ENCODE measurements at regions not wholly inside any gene's neighbourhood (a gene's known extent, or its start where the extent isn't known, plus 50 kb on each side); places are given as distances from the start of the nearest gene placed in this dataset.
"Not testable (repeated sequence)": the region's sequence is repeated elsewhere in the genome, so short reads cannot be mapped to it uniquely, and the experiment has no call there.

DNA sequence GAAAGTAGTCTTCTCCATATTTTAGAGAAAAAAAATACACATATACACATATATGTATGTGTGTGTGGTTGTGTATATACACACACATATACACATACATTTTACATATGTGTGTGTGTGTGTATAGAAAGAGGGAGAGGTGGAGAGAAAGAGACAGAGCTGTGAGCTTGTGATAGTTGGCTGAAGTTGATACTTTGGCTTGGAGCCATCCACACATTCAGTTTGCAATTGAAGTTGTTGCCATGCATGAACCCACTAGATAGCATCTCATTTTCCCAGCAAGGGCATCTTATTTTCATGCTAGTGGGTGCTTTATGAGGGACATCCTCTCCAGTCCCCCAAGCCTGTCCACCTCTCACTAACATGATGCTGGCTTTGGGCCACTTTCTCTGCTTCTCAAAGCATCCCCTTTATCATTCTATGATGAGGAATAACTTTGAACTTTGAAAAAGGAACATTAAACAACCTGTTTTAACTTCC, 228.6 kb downstream of the ZNF621 start:
- no peak for DNase-seq (ENCODE audit: low read depth in 2 of 2)

GRCh38 chr3:40753951-40754350, 229.2 kb downstream of the ZNF621 start:
- no peak for DNase-seq (ENCODE audit: low read depth in 2 of 2)

- no peak for DNase-seq (ENCODE audit: low read depth in 2 of 2)
Measured at GRCh38 chr3:40754994-40755393, 230.2 kb downstream of the ZNF621 start.

DNA sequence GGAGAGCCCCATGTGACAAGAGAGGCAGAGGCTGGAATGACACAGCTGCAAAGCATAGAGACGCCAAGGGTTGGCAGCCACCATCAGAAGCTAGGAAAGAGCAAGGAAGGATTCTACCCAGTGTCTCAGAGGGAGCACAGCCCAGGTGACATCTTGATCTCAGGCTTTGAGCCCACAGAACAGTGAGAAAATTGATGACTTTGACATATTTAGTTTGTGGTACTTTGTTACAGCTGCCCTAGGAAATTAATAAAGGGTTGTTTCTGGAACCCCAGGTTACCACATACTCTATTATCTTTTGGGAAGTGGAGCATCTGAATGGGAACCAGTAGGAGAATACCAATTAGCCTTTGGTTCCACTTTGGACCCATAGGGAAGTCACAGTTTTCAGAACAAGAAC, 231.7 kb downstream of the ZNF621 start:
- DNase-seq (ENCODE audit: low read depth in 2 of 2), result no peak

DNA sequence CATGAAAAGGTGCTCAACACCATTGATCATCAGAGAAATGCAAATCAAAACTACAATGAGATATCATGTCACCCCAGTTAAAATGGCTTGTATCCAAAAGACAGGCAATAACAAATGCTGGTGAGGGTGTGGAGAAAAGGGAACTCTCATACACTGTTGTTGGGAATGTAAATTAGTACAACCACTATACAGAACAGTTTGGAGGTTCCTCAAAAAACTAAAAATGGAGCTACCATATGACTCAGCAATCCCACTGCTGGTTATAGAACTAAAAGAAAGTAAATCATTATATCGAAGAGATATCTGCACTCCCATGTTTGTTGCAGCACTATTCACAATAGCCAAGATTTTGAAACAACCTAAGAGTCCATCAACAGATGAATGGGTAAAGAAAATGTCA, 238.0 kb downstream of the ZNF621 start:
- not testable (repeated sequence) for DNase-seq (ENCODE audit: low read depth in 2 of 2)

GRCh38 chr3:40763807-40764206, 239.0 kb downstream of the ZNF621 start:
- no peak for DNase-seq (ENCODE audit: low read depth in 2 of 2)

GRCh38 chr3:40764747-40765146, 240.0 kb downstream of the ZNF621 start:
- DNase-seq (ENCODE audit: low read depth in 2 of 2), result no peak

DNA sequence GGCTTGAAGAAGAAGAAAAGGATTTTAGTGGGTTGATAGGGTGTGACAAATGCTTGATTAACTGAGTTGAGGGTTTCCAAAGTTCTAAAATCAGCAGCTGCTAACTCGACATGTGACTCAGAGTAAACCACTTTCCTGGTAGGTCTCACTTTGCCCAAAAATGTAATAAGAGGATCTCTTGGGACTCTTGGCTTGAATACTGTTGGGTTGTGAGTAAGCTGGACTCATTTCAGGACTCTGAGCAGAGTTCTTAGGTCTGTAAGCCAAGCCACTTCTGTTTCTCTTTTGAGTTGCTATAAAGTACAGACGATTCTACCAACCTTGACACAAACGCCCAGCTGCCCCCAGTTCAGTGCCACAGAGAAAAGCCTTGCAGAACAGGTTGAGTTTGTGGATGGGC, 241.1 kb downstream of the ZNF621 start:
- no peak for DNase-seq (ENCODE audit: low read depth in 2 of 2)

GRCh38 chr3:40766396-40766795, 241.6 kb downstream of the ZNF621 start:
- DNase-seq (ENCODE audit: low read depth in 2 of 2), result no peak

- no peak for DNase-seq (ENCODE audit: low read depth in 2 of 2)
Measured at GRCh38 chr3:40768046-40768445, 243.3 kb downstream of the ZNF621 start.

GRCh38 chr3:40768536-40768935, 243.8 kb downstream of the ZNF621 start:
- no peak for DNase-seq (ENCODE audit: low read depth in 2 of 2)

DNA sequence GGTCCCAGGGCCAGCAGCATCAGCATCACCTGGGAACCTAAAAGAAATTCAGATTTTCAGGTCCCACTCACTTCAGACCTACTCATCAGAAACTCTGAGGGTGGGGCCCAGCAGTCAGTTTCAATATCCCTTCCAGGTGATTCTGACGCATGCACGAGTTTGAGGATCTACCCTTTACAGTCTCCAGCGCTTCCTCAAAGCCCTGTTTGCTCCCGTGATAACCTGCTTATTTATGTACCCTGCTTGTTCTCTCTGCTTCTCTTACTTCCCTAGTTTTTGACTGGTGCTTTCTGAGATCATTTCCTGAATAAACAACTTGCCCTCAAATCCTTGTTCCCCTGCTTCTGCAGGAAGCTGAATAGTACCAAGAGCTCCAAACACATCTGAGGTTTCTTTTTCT, 245.3 kb downstream of the ZNF621 start:
- DNase-seq (ENCODE audit: low read depth in 2 of 2), result no peak

DNA sequence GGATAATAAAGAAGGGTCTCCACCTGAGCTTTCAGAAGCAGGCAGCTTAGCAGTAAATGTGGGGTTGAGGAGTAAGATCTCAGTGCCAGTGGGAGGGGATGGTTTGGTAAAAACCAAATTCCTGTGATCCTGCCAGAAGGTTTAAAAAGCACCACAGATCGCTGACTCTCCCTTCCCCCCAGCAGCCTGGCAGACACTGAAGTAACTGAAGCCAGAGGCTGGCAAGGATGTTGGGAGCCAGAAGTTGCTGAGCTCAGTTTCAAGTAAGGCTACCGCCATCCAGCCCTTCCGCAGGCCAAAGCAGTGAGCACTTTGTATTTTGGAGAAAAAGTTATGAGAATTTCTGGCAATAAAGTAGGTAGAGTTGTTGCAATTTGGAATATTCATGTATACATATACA, 246.4 kb downstream of the ZNF621 start:
- no peak for DNase-seq (ENCODE audit: low read depth in 2 of 2)

DNA sequence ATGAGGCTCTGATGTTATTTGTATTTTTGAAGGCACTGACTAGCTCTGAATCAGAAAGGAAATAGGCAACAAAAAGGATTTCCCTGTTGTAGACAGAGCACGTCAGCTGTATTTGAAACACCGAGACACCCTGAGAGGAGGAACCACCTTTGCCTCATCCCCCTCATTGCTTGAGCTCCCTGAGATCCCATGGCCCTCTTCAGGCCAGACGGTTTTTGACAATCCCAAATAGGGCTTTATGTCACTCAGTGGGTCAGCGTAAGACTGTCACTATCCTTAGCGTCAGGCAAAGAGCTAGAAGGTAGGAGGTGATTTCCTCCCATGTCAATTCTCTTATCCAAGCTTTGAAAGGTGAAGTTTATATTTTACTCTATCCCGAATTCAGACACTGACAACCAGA, 254.3 kb downstream of the ZNF621 start:
- DNase-seq (ENCODE audit: low read depth in 2 of 2), result no peak

DNA sequence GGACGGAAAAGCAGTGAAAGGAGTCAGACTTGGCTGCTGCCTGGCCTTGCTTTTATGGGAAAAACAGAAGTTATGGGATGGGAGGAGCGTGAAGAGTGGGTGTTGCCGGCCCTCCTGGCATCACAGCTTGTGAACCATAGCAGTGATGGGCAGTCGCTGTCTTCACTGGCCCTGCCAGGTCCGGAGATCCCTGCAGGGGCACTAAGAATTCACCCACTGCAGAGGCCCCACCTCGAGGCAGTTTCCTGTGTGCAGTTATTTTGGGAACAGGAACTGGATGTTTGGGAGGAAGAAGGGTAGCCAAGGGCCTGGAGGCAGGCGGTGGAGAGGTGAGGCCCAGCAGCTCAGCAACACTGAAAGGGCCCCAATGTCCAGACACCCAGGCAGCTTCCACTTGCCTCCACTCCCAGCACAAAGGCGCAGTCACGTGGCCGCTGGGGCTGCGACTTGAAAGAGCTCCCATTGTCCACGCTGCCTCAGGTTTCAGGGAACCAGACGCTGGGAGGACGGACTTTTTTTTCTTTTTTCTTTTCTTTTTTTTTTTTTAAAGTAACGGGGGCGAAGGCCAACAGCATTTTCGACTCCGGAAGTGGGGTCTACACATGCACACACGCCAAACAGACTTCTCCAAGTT, 255.6 kb downstream of the ZNF621 start:
- DNase-seq (ENCODE audit: low read depth in 2 of 2), result no peak

GRCh38 chr3:40780925-40781406, 256.2 kb downstream of the ZNF621 start:
- DNase-seq (ENCODE audit: low read depth in 2 of 2), result no peak

GRCh38 chr3:40782111-40782721, 257.5 kb downstream of the ZNF621 start:
- DNase-seq (ENCODE audit: low read depth in 2 of 2), result no peak

DNA sequence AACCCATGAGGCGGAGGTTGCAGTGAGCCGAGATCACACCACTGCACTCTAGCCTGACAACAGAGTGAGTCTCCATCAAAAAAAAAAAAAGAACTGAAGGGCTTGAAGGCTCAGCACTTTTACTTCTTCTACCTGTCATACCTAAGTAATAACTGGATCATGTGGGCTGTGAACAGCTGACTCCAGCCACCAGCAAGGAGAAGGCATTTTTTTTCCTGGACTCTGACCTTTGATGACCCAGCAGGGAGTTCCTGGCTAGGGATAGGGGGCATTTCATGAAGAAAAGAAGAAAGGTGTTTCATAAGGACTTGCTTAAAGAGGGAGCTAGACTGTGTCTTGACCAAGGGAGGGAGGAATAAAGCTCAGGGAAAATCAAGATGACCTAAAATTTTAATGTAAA, 266.0 kb downstream of the ZNF621 start:
- no peak for DNase-seq (ENCODE audit: low read depth in 2 of 2)

DNA sequence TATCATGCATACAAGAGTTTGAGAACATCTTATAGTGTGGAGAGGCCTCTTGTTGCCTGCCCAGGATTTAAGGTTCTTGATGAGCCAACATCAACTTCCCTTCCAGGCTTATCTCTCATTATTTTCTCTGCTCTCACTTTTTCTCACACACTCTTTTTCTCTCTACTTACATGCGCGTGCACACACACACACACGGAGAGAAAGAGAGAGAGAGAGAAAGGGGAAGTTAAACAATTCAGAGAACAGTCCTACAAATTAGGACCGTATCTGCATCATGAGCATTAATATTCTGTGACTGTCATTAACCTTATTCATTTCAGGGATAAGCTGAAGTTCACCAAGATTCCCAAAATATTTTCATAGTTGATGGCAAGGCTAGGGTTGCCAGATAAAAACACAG, 269.0 kb downstream of the ZNF621 start:
- DNase-seq (ENCODE audit: low read depth in 2 of 2), result no peak

DNA sequence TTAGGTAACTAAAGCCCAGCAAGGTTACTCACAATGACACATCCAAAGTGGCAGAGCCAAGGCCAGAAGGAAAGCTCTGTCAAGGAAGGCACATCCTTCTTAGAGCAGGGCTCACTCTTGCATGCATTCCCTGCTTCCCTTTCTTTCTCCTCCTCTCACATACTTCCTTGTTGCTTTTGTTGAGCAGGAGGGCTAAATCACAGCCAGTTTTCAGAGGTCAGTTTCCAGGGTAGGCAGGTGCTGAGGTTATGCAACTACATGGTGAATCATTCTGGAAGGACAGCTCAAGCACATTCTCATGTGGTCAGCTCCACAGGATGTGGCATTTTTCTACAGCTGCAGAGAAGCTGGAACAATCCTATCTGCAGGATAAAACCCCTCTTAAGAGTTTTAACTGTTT, 275.6 kb downstream of the ZNF621 start:
- DNase-seq (ENCODE audit: low read depth in 2 of 2), result no peak

- DNase-seq (ENCODE audit: low read depth in 2 of 2), result no peak
Measured at GRCh38 chr3:40801284-40801741, 276.6 kb downstream of the ZNF621 start.

DNA sequence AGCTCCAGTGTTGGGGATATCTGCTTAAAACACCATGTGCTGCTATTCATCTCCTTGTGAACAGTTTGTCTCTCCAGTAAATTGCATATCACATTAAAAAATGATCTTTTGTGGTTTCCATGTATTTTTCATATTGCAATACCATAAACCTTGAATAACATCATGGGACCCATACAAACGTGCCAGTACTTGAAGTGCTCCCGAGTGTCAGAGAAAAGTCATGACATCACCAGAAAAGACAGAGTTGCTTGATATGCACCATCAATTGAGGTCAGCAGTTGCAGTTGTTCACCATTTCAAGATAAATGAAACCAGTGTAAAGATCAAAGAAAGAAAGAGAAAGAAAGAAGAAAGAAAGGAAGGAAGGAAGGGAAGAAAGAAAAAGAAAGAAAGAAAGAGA, 278.6 kb downstream of the ZNF621 start:
- DNase-seq (ENCODE audit: low read depth in 2 of 2), result no peak

DNA sequence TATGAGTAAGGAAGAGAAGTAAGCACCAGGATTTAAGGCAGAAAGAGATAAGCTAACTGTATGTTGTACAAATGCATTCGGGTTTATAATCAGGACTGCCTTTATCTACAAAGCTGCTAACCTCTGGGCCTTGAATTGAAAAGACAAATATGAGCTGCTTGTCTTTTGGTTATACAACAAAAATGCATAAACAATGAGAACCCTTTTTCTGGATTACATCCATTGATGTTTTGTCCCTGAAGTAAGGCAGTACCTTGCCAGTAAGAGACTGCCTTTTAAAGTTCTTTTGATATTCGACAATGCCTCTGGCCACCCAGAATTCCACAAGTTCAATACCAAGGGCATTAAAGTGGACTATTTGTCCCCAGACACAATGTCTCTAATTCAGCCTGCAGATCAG, 280.7 kb downstream of the ZNF621 start:
- no peak for DNase-seq (ENCODE audit: low read depth in 2 of 2)

GRCh38 chr3:40810813-40811212, 286.1 kb downstream of the ZNF621 start:
- no peak for DNase-seq (ENCODE audit: low read depth in 2 of 2)

Data from activated CD8-positive, alpha-beta memory T cell treated with anti-CD3 and anti-CD28 coated beads for 4 hours (primary cell).